ENCODE measurements at regions not wholly inside any gene's neighbourhood (a gene's known extent, or its start where the extent isn't known, plus 50 kb on each side); places are given as distances from the start of the nearest gene placed in this dataset.

- H3K4me1 ChIP-seq (ENCODE audit: insufficient read depth, low read length) = no peaks in the 10 kb centered on the region
- H3K36me3 ChIP-seq (ENCODE audit: insufficient read depth, low read length) = no peaks in the 10 kb centered on the region
- no peaks in the 10 kb centered on the region for H3K9me3 ChIP-seq (ENCODE audit: control insufficient read depth, insufficient read depth, low read length)
- H3K9ac ChIP-seq (ENCODE audit: low read depth, low read length) = no peak overlapping the region
Measured at GRCh38 chr10:36496758-36497157, 628.6 kb upstream of the ANKRD30A start.

GRCh38 chr10:36494371-36494770 lies 631.0 kb upstream of the ANKRD30A start:
- H3K9ac ChIP-seq (ENCODE audit: low read depth, low read length) = no peak overlapping the region
- H3K9me3 ChIP-seq (ENCODE audit: control insufficient read depth, insufficient read depth, low read length) = no peaks in the 10 kb centered on the region
- H3K36me3 ChIP-seq (ENCODE audit: insufficient read depth, low read length) = no peaks in the 10 kb centered on the region
- H3K4me1 ChIP-seq (ENCODE audit: insufficient read depth, low read length) = no peaks in the 10 kb centered on the region

- no peaks in the 10 kb centered on the region for H3K36me3 ChIP-seq (ENCODE audit: insufficient read depth, low read length)
- no peak overlapping the region for H3K9ac ChIP-seq (ENCODE audit: low read depth, low read length)
- H3K9me3 ChIP-seq (ENCODE audit: control insufficient read depth, insufficient read depth, low read length) = no peaks in the 10 kb centered on the region
- no peaks in the 10 kb centered on the region for H3K4me1 ChIP-seq (ENCODE audit: insufficient read depth, low read length)
Measured at GRCh38 chr10:36493516-36493880, 631.9 kb upstream of the ANKRD30A start.

- H3K36me3 ChIP-seq (ENCODE audit: insufficient read depth, low read length) = no peaks in the 10 kb centered on the region
- H3K9ac ChIP-seq (ENCODE audit: low read depth, low read length) = no peak overlapping the region
- H3K9me3 ChIP-seq (ENCODE audit: control insufficient read depth, insufficient read depth, low read length) = no peaks in the 10 kb centered on the region
- no peaks in the 10 kb centered on the region for H3K4me1 ChIP-seq (ENCODE audit: insufficient read depth, low read length)
Measured at GRCh38 chr10:36492590-36493515, 632.5 kb upstream of the ANKRD30A start.

GRCh38 chr10:36491926-36492325 lies 633.5 kb upstream of the ANKRD30A start:
- Histone ChIP-seq H3K4me1 (ENCODE audit: insufficient read depth, low read length) (no peaks in the 10 kb centered on the region), H3K9me3 (ENCODE audit: control insufficient read depth, insufficient read depth, low read length) (no peaks in the 10 kb centered on the region), H3K9ac (ENCODE audit: low read depth, low read length) (no peak overlapping the region), H3K36me3 (ENCODE audit: insufficient read depth, low read length) (no peaks in the 10 kb centered on the region)

GRCh38 chr10:36489611-36490228 lies 635.7 kb upstream of the ANKRD30A start:
- Histone ChIP-seq H3K36me3 (ENCODE audit: insufficient read depth, low read length) (no peaks in the 10 kb centered on the region), H3K4me1 (ENCODE audit: insufficient read depth, low read length) (no peaks in the 10 kb centered on the region), H3K9me3 (ENCODE audit: control insufficient read depth, insufficient read depth, low read length) (no peaks in the 10 kb centered on the region), H3K9ac (ENCODE audit: low read depth, low read length) (no peak overlapping the region)

GRCh38 chr10:36489181-36489580 lies 636.2 kb upstream of the ANKRD30A start:
- H3K9me3 ChIP-seq (ENCODE audit: control insufficient read depth, insufficient read depth, low read length) = no peaks in the 10 kb centered on the region
- no peaks in the 10 kb centered on the region for H3K36me3 ChIP-seq (ENCODE audit: insufficient read depth, low read length)
- H3K9ac ChIP-seq (ENCODE audit: low read depth, low read length) = no peak overlapping the region
- no peaks in the 10 kb centered on the region for H3K4me1 ChIP-seq (ENCODE audit: insufficient read depth, low read length)

- no peak overlapping the region for H3K9ac ChIP-seq (ENCODE audit: low read depth, low read length)
- no peaks in the 10 kb centered on the region for H3K4me1 ChIP-seq (ENCODE audit: insufficient read depth, low read length)
- H3K36me3 ChIP-seq (ENCODE audit: insufficient read depth, low read length) = no peaks in the 10 kb centered on the region
- no peaks in the 10 kb centered on the region for H3K9me3 ChIP-seq (ENCODE audit: control insufficient read depth, insufficient read depth, low read length)
Measured at GRCh38 chr10:36488579-36488978, 636.8 kb upstream of the ANKRD30A start.

GRCh38 chr10:36479073-36479472 lies 646.3 kb upstream of the ANKRD30A start:
- Histone ChIP-seq H3K9me3 (ENCODE audit: control insufficient read depth, insufficient read depth, low read length) (no peaks in the 10 kb centered on the region), H3K9ac (ENCODE audit: low read depth, low read length) (no peak overlapping the region), H3K4me1 (ENCODE audit: insufficient read depth, low read length) (no peaks in the 10 kb centered on the region), H3K36me3 (ENCODE audit: insufficient read depth, low read length) (no peaks in the 10 kb centered on the region)

- H3K36me3 ChIP-seq (ENCODE audit: insufficient read depth, low read length) = no peaks in the 10 kb centered on the region
- H3K9me3 ChIP-seq (ENCODE audit: control insufficient read depth, insufficient read depth, low read length) = no peaks in the 10 kb centered on the region
- no peaks in the 10 kb centered on the region for H3K4me1 ChIP-seq (ENCODE audit: insufficient read depth, low read length)
- no peak overlapping the region for H3K9ac ChIP-seq (ENCODE audit: low read depth, low read length)
Measured at GRCh38 chr10:36476399-36476798, 649.0 kb upstream of the ANKRD30A start.

GRCh38 chr10:36475746-36476145 lies 649.7 kb upstream of the ANKRD30A start:
- no peaks in the 10 kb centered on the region for H3K4me1 ChIP-seq (ENCODE audit: insufficient read depth, low read length)
- H3K9ac ChIP-seq (ENCODE audit: low read depth, low read length) = no peak overlapping the region
- no peaks in the 10 kb centered on the region for H3K36me3 ChIP-seq (ENCODE audit: insufficient read depth, low read length)
- no peaks in the 10 kb centered on the region for H3K9me3 ChIP-seq (ENCODE audit: control insufficient read depth, insufficient read depth, low read length)

- Histone ChIP-seq H3K9me3 (ENCODE audit: control insufficient read depth, insufficient read depth, low read length) (no peaks in the 10 kb centered on the region), H3K9ac (ENCODE audit: low read depth, low read length) (no peak overlapping the region), H3K36me3 (ENCODE audit: insufficient read depth, low read length) (no peaks in the 10 kb centered on the region), H3K4me1 (ENCODE audit: insufficient read depth, low read length) (no peaks in the 10 kb centered on the region)
Measured at GRCh38 chr10:36474456-36474855, 650.9 kb upstream of the ANKRD30A start.

- H3K4me1 ChIP-seq (ENCODE audit: insufficient read depth, low read length) = no peaks in the 10 kb centered on the region
- H3K9ac ChIP-seq (ENCODE audit: low read depth, low read length) = no peak overlapping the region
- H3K36me3 ChIP-seq (ENCODE audit: insufficient read depth, low read length) = no peaks in the 10 kb centered on the region
- no peaks in the 10 kb centered on the region for H3K9me3 ChIP-seq (ENCODE audit: control insufficient read depth, insufficient read depth, low read length)
Measured at GRCh38 chr10:36473122-36473521, 652.3 kb upstream of the ANKRD30A start.

- Histone ChIP-seq H3K36me3 (ENCODE audit: insufficient read depth, low read length) (no peaks in the 10 kb centered on the region), H3K9ac (ENCODE audit: low read depth, low read length) (no peak overlapping the region), H3K9me3 (ENCODE audit: control insufficient read depth, insufficient read depth, low read length) (0 out of 2 replicates have a peak, but pooled peaks cover under 1% of the 10 kb centered on the region), H3K4me1 (ENCODE audit: insufficient read depth, low read length) (no peaks in the 10 kb centered on the region)
Measured at GRCh38 chr10:36469585-36469984, 655.8 kb upstream of the ANKRD30A start.

- H3K36me3 ChIP-seq (ENCODE audit: insufficient read depth, low read length) = no peaks in the 10 kb centered on the region
- H3K4me1 ChIP-seq (ENCODE audit: insufficient read depth, low read length) = no peaks in the 10 kb centered on the region
- 0 out of 2 replicates have a peak, but pooled peaks cover 2% of the 10 kb centered on the region for H3K9me3 ChIP-seq (ENCODE audit: control insufficient read depth, insufficient read depth, low read length)
Measured at GRCh38 chr10:36468620-36469019, 656.8 kb upstream of the ANKRD30A start.

More at GRCh38 chr10:36468620-36469019, 656.8 kb upstream of the ANKRD30A start:
- no peak overlapping the region for H3K9ac ChIP-seq (ENCODE audit: low read depth, low read length)
